ENCODE measurements at regions not wholly inside any gene's neighbourhood (a gene's known extent, or its start where the extent isn't known, plus 50 kb on each side); places are given as distances from the start of the nearest gene placed in this dataset.

GRCh38 chr3:87778876-87779275, 279.9 kb downstream of the CGGBP1 start:
- H3K4me1 Mint-ChIP-seq (ENCODE audit: unreplicated experiment): no peaks in the 10 kb centered on the region
- no peak overlapping the region for H3K27ac Mint-ChIP-seq (ENCODE audit: unreplicated experiment)
- TF ChIP-seq CTCF (IDR thresholded peaks at IDR 0.05; ENCODE audit: unreplicated experiment): no peak
- no peaks in the 10 kb centered on the region for H3K27me3 Mint-ChIP-seq (ENCODE audit: unreplicated experiment)
- no peaks in the 10 kb centered on the region for H3K36me3 Mint-ChIP-seq (ENCODE audit: low read depth, unreplicated experiment)
- H3K9me3 Mint-ChIP-seq (ENCODE audit: unreplicated experiment): no peaks in the 10 kb centered on the region
- no peak overlapping the region for H3K4me3 Mint-ChIP-seq (ENCODE audit: unreplicated experiment)
- no peak for DNase-seq (ENCODE audit: low spot score)

- H3K27ac Mint-ChIP-seq (ENCODE audit: unreplicated experiment): no peak overlapping the region
- H3K27me3 Mint-ChIP-seq (ENCODE audit: unreplicated experiment): no peaks in the 10 kb centered on the region
- no peaks in the 10 kb centered on the region for H3K36me3 Mint-ChIP-seq (ENCODE audit: low read depth, unreplicated experiment)
- TF ChIP-seq CTCF (IDR thresholded peaks at IDR 0.05; ENCODE audit: unreplicated experiment): peak; percentile 70
- H3K9me3 Mint-ChIP-seq (ENCODE audit: unreplicated experiment): no peaks in the 10 kb centered on the region
- no peak overlapping the region for H3K4me3 Mint-ChIP-seq (ENCODE audit: unreplicated experiment)
- peak; percentile 26 for DNase-seq (ENCODE audit: low spot score)
- H3K4me1 Mint-ChIP-seq (ENCODE audit: unreplicated experiment): peaks cover 4% of the 10 kb centered on the region
These were observed 287.2 kb downstream of the CGGBP1 start for GRCh38 chr3:87771337-87772192.

- no peak for TF ChIP-seq CTCF (IDR thresholded peaks at IDR 0.05; ENCODE audit: unreplicated experiment)
- DNase-seq (ENCODE audit: low spot score): no peak
- Mint-ChIP-seq H3K9me3 (ENCODE audit: unreplicated experiment) (no peaks in the 10 kb centered on the region), H3K4me1 (ENCODE audit: unreplicated experiment) (peaks cover 6% of the 10 kb centered on the region), H3K27ac (ENCODE audit: unreplicated experiment) (no peak overlapping the region), H3K36me3 (ENCODE audit: low read depth, unreplicated experiment) (no peaks in the 10 kb centered on the region), H3K4me3 (ENCODE audit: unreplicated experiment) (no peak overlapping the region), H3K27me3 (ENCODE audit: unreplicated experiment) (no peaks in the 10 kb centered on the region)
These were observed 292.1 kb downstream of the CGGBP1 start for GRCh38 chr3:87766721-87767120.

- Mint-ChIP-seq H3K27ac (ENCODE audit: unreplicated experiment) (no peak overlapping the region), H3K4me1 (ENCODE audit: unreplicated experiment) (peaks cover 6% of the 10 kb centered on the region), H3K4me3 (ENCODE audit: unreplicated experiment) (no peak overlapping the region), H3K27me3 (ENCODE audit: unreplicated experiment) (no peaks in the 10 kb centered on the region), H3K36me3 (ENCODE audit: low read depth, unreplicated experiment) (no peaks in the 10 kb centered on the region), H3K9me3 (ENCODE audit: unreplicated experiment) (no peaks in the 10 kb centered on the region)
- TF ChIP-seq CTCF (IDR thresholded peaks at IDR 0.05; ENCODE audit: unreplicated experiment): no peak
- DNase-seq (ENCODE audit: low spot score): no peak
These were observed 293.5 kb downstream of the CGGBP1 start for GRCh38 chr3:87765256-87765655.

GRCh38 chr3:87761795-87762194, 297.0 kb downstream of the CGGBP1 start:
- H3K27ac Mint-ChIP-seq (ENCODE audit: unreplicated experiment): no peak overlapping the region
- TF ChIP-seq CTCF (IDR thresholded peaks at IDR 0.05; ENCODE audit: unreplicated experiment): no peak
- DNase-seq (ENCODE audit: low spot score): no peak
- H3K4me3 Mint-ChIP-seq (ENCODE audit: unreplicated experiment): no peak overlapping the region
- no peaks in the 10 kb centered on the region for H3K36me3 Mint-ChIP-seq (ENCODE audit: low read depth, unreplicated experiment)
- H3K27me3 Mint-ChIP-seq (ENCODE audit: unreplicated experiment): peaks cover 2% of the 10 kb centered on the region
- H3K4me1 Mint-ChIP-seq (ENCODE audit: unreplicated experiment): peaks cover 4% of the 10 kb centered on the region
- no peaks in the 10 kb centered on the region for H3K9me3 Mint-ChIP-seq (ENCODE audit: unreplicated experiment)

Data from endothelial cell (in vitro differentiated cells).